GM12892 (cell line): ENCODE measurements at regions not wholly inside any gene's neighbourhood (a gene's known extent, or its start where the extent isn't known, plus 50 kb on each side); places are given as distances from the start of the nearest gene placed in this dataset.

ENCODE experiments used
- POLR2A ChIP-seq: IDR thresholded peaks from 2 replicates; pipeline ENCODE4 v1.6.1; 2011; ENCODE audit warnings: low read depth, low read length, control low read depth
- POLR2AphosphoS5 ChIP-seq: IDR thresholded peaks from 2 replicates; pipeline ENCODE4 v1.6.1; 2011; ENCODE audit warnings: low read depth, low read length, control low read depth

DNA sequence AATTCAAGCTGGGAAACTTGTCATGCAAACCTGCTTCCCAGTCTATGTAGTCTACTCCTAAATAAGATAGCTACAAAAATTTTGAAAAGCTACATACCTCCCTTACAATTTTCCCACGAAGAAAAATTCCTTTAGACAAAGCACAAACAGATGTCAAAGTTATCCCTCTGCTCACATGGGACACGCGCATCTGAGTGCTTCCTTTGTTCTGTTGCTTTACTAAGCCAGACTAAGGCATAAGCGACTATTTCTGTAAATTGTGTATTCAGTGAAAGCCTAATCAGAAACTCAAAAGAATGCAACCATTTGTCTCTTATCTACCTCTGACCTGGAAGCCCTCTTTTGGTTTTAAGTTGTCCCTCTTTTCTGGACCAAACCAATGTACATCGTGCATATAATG lies 583.7 kb upstream of the B3GAT1 start:
- TF ChIP-seq POLR2A = no peak
- no peak for TF ChIP-seq POLR2AphosphoS5
